Pancreas (tissue), 10 donors: ENCODE measurements at regions not wholly inside any gene's neighbourhood (a gene's known extent, or its start where the extent isn't known, plus 50 kb on each side); places are given as distances from the start of the nearest gene placed in this dataset.

Experiments
- ATAC-seq, 4 donors: fragments of 200-7000 bp; cut with Tn5 transposase; one replicate each; pipeline versions ENCODE4 v1.8.0 to v1.9.1; 2020; ENCODE audit warnings: mild to moderate bottlenecking in 4 of 4, moderate library complexity in 4 of 4
- DNase-seq, 6 donors: peaks; one replicate each; pipeline ENCODE4 v3.0.0-alpha.2; 2020
- FAIRE-seq: peaks from 2 replicates; lab custom pipeline; 2012; peaks lifted over from hg19 to GRCh38; lab: Jason Lieb, UNC
- H3K27ac ChIP-seq, 4 donors: fragments of 200-600 bp; sonication (generic); 1 replicate in 3 of 4; 2 replicates in 1 of 4; pipeline versions ENCODE4 v1.5.0 to v1.8.0; 2020
- H3K27me3 ChIP-seq, 4 donors: fragments of 200-600 bp; one replicate each; pipeline ENCODE4 v1.8.0; 2021
- H3K36me3 ChIP-seq, 3 donors: fragments of 200-600 bp; sonication (generic) in 1 of 3; one replicate each; pipeline versions ENCODE4 v1.5.0 to v1.8.0; 2020 to 2021
- H3K4me1 ChIP-seq, 3 donors: fragments of 200-600 bp; one replicate each; pipeline ENCODE4 v1.8.0; 2021
- H3K4me3 ChIP-seq, 4 donors: fragments of 200-600 bp; sonication (generic) in 2 of 4; one replicate each; pipeline versions ENCODE4 v1.5.0 to v1.8.0; 2020 to 2021
- H3K9me3 ChIP-seq, 4 donors: fragments of 200-600 bp; one replicate each; pipeline ENCODE4 v1.8.0; 2021
- CTCF ChIP-seq, 4 donors: fragments of 200-600 bp; sonication (generic) in 3 of 4; IDR thresholded peaks; one replicate each; pipeline versions ENCODE4 v1.5.0 to v1.8.0; 2021; ENCODE audit warnings: antibody characterized with exemption in 4 of 4
- WGBS, 2 donors: extraction: QIAGEN DNeasy Blood & Tissue Kit; methylation state at CpG; one replicate each; pipeline ENCODE4 v1.1.7; 2013; 5-methylcytosine and 5-hydroxymethylcytosine counted together
- intact Hi-C, 3 donors: fragments of 100-400 bp; cut with DNase I; formaldehyde crosslinking; loops; one replicate each; pipeline versions ENCODE4 v1.11.1 to v1.14.2; 2022
- donor health status: healthy with polysubstance abuse.
- donor health status: DM: no; HTN: no; CAD: no; lungs with moderate emphysema.
- donor health status: DM: no; HTN: no; CAD: no.
- donor health status: control.
- donor health status: control.
- donor health status: Bipolar disorder and iron deficiency.
- donor health status: DM: yes; HTN: yes; CAD: no.
- donor health status: DM: no; HTN: no; CAD: no.
- donor health status: DM: no; HTN: no; CAD: no.
- donor health status: DM: yes; HTN: yes; CAD: no.

GRCh38 chr21:16592381-16592780, 862.6 kb downstream of the USP25 start:
- FAIRE-seq, result no peak
- no peaks in the 10 kb centered on the region for H3K27me3 ChIP-seq
- no peak overlapping the region for H3K4me3 ChIP-seq
- no peaks in the 10 kb centered on the region for H3K9me3 ChIP-seq
- no peaks in the 10 kb centered on the region for H3K36me3 ChIP-seq
- H3K4me1 ChIP-seq, result no peaks in the 10 kb centered on the region
- DNase-seq, result no peak
- intact Hi-C loops, result no loop called here
- no peak overlapping the region for H3K27ac ChIP-seq
- 82 to 88% methylated on average over 5 of the region's 5 CpGs for WGBS, 2 donors
- ATAC-seq, result no peak
- TF ChIP-seq CTCF (IDR thresholded peaks at IDR 0.05), result no peak

- Histone ChIP-seq H3K9me3 (no peaks in the 10 kb centered on the region), H3K4me3 (no peak overlapping the region), H3K4me1 (no peaks in the 10 kb centered on the region), H3K36me3 (no peaks in the 10 kb centered on the region), H3K27ac (no peak overlapping the region), H3K27me3 (no peaks in the 10 kb centered on the region)
- no peak for FAIRE-seq
- no peak for ATAC-seq
- DNase-seq, result no peak
- TF ChIP-seq CTCF (IDR thresholded peaks at IDR 0.05), result no peak
- 78 to 88% methylated on average over 1 of the region's 1 CpG for WGBS, 2 donors
- intact Hi-C loops, result no loop called here
Measured at GRCh38 chr21:16594191-16594590, 864.4 kb downstream of the USP25 start.

GRCh38 chr21:16596369-16596768, 866.6 kb downstream of the USP25 start:
- FAIRE-seq (no peak), ATAC-seq (no peak), DNase-seq (no peak)
- Histone ChIP-seq H3K27me3 (no peaks in the 10 kb centered on the region), H3K4me3 (no peak overlapping the region), H3K36me3 (no peaks in the 10 kb centered on the region), H3K4me1 (no peaks in the 10 kb centered on the region), H3K9me3 (no peaks in the 10 kb centered on the region), H3K27ac (no peak overlapping the region)
- 74 to 80% methylated on average over 4 of the region's 4 CpGs for WGBS, 2 donors
- TF ChIP-seq CTCF (IDR thresholded peaks at IDR 0.05), result no peak
- intact Hi-C loops, result no loop called here

- no peaks in the 10 kb centered on the region for H3K36me3 ChIP-seq
- FAIRE-seq (no peak), ATAC-seq (no peak), DNase-seq (no peak)
- no peaks in the 10 kb centered on the region for H3K9me3 ChIP-seq
- H3K27ac ChIP-seq, result no peak overlapping the region
- H3K27me3 ChIP-seq, result no peaks in the 10 kb centered on the region
- no peaks in the 10 kb centered on the region for H3K4me1 ChIP-seq
- H3K4me3 ChIP-seq, result no peak overlapping the region
- 59 to 67% methylated on average over 7 of the region's 7 CpGs for WGBS, 2 donors
- no peak for TF ChIP-seq CTCF (IDR thresholded peaks at IDR 0.05)
- intact Hi-C loops, result no loop called here
Measured at GRCh38 chr21:16597753-16598152, 868.0 kb downstream of the USP25 start.

- no peaks in the 10 kb centered on the region for H3K27me3 ChIP-seq
- no peaks in the 10 kb centered on the region for H3K4me1 ChIP-seq
- peak in 3 of 4 donors; percentile 19 to 64 (median 60) for ATAC-seq
- TF ChIP-seq CTCF (IDR thresholded peaks at IDR 0.05), result no peak
- 20 to 25% methylated on average over 5 of the region's 5 CpGs for WGBS, 2 donors
- DNase-seq, result no peak
- FAIRE-seq, result no peak
- no peaks in the 10 kb centered on the region for H3K36me3 ChIP-seq
- H3K9me3 ChIP-seq, result no peaks in the 10 kb centered on the region
- intact Hi-C loops, result no loop called here
- H3K27ac ChIP-seq, result no peak overlapping the region
- H3K4me3 ChIP-seq, result no peak overlapping the region
Measured at GRCh38 chr21:16605597-16605996, 875.8 kb downstream of the USP25 start.
